ENCODE measurements at regions not wholly inside any gene's neighbourhood (a gene's known extent, or its start where the extent isn't known, plus 50 kb on each side); places are given as distances from the start of the nearest gene placed in this dataset.

GRCh38 chr20:56945901-56946300 is 316.8 kb downstream of the TFAP2C start:
- TF ChIP-seq CEBPB (IDR thresholded peaks at IDR 0.05): no peak
- no peak for TF ChIP-seq EGR1 (IDR thresholded peaks at IDR 0.05)
- TF ChIP-seq MAX (IDR thresholded peaks at IDR 0.05): no peak
- TF ChIP-seq, protein P1, sequence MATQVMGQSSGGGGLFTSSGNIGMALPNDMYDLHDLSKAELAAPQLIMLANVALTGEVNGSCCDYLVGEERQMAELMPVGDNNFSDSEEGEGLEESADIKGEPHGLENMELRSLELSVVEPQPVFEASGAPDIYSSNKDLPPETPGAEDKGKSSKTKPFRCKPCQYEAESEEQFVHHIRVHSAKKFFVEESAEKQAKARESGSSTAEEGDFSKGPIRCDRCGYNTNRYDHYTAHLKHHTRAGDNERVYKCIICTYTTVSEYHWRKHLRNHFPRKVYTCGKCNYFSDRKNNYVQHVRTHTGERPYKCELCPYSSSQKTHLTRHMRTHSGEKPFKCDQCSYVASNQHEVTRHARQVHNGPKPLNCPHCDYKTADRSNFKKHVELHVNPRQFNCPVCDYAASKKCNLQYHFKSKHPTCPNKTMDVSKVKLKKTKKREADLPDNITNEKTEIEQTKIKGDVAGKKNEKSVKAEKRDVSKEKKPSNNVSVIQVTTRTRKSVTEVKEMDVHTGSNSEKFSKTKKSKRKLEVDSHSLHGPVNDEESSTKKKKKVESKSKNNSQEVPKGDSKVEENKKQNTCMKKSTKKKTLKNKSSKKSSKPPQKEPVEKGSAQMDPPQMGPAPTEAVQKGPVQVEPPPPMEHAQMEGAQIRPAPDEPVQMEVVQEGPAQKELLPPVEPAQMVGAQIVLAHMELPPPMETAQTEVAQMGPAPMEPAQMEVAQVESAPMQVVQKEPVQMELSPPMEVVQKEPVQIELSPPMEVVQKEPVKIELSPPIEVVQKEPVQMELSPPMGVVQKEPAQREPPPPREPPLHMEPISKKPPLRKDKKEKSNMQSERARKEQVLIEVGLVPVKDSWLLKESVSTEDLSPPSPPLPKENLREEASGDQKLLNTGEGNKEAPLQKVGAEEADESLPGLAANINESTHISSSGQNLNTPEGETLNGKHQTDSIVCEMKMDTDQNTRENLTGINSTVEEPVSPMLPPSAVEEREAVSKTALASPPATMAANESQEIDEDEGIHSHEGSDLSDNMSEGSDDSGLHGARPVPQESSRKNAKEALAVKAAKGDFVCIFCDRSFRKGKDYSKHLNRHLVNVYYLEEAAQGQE (IDR thresholded peaks at IDR 0.05; ENCODE audit: low read depth): no peak
- TF ChIP-seq YY1 (IDR thresholded peaks at IDR 0.05; ENCODE audit: low read depth): no peak
- TF ChIP-seq RAD21 (IDR thresholded peaks at IDR 0.05; ENCODE audit: low read depth): no peak
- no peak for TF ChIP-seq NFIC (IDR thresholded peaks at IDR 0.05)
- no peak for TF ChIP-seq TAF1 (IDR thresholded peaks at IDR 0.05; ENCODE audit: low read depth)
- no peak for TF ChIP-seq USF1 (IDR thresholded peaks at IDR 0.05)
- no peak for TF ChIP-seq CREB1 (IDR thresholded peaks at IDR 0.05; ENCODE audit: low read depth)
- TF ChIP-seq EP300 (IDR thresholded peaks at IDR 0.05; ENCODE audit: borderline replicate concordance): no peak

Measured in Ishikawa (cell line).